DMS153 (cell line): ENCODE measurements at regions not wholly inside any gene's neighbourhood (a gene's known extent, or its start where the extent isn't known, plus 50 kb on each side); places are given as distances from the start of the nearest gene placed in this dataset.

Source experiments
- DNase-seq: peaks from one replicate; lab custom pipeline; 2025; lab: John Stamatoyannopoulos, UW

- peak; percentile 55 for DNase-seq
Measured at GRCh38 chr13:107864543-107865317, 350.6 kb downstream of the LIG4 start.

DNA sequence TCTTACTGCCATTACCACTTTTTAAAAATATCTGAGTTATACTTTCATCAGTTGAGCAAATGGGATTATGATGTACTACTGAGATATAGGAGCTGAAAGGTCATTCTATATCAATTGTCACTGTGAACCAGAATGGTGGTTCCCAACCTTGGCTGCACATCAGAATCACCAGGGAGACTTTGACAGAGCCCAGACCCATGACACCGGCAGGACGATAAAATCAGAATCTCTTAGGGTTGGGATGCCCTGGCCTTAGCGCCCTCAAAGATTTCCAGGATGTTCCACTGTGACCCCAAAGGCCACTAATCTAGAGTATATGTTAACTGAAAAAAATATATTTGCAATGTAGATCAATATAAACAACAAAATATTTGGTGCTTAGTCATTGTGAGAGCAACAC, 355.1 kb downstream of the LIG4 start:
- DNase-seq, result no peak

DNA sequence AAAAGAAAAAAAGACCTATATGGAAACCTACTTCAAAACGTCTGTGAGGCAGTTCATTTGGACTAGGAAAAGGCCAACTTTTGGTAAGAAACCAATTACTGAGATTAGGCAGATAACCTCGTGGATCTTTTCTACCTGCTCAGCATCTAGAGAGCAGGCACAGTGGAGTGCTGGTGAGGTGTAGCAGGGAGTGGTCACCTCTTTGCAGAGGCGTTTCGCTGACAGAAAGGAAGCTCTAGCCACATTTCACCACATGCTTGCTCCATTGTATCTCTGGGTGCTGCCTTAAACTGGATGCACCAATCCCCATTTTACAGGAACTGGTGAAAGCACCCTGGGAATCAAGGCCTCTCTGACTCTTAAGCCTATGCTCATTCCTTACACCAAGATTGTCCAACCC, 360.5 kb downstream of the LIG4 start:
- DNase-seq, result no peak

GRCh38 chr13:107852072-107852471, 363.3 kb downstream of the LIG4 start:
- no peak for DNase-seq

DNA sequence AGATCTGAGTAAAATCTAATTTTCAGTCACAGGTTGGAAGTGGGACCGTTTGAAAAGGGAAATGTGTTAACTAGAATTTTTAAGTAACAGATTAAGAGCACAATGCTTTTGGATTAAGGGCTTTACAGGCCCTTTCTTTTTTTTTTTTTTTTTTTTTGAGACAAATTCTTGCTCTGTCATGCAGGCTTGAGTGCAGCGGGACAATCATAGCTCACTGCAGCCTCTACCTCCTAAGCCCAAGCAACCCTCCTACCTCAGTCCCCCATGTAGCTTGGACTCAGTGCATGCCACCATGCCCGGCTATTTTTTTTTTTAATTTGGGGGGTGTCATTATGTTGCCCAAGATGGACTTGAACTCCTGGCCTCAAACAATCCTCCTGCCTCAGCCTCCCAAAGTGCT, 363.7 kb downstream of the LIG4 start:
- no peak for DNase-seq

- no peak for DNase-seq
Measured at GRCh38 chr13:107847406-107847805, 367.9 kb downstream of the LIG4 start.

DNA sequence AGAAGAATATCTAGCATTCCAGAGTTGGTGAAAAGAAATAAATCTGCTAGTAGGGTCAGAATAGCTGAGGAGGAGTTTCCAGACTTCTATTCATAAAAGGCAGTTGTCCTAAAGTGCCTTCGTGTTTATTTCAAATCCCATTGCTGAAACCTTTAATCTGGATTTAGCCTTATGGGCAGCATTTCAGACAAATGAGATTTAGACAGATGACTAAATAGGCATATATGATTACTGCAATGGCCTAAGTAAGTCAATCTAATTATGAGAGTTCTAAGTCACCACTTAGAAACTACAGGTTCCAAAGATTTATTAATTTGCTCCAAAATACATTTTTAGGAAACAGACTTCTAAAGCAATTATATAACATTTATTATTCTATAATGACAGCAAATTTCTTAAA, 368.7 kb downstream of the LIG4 start:
- DNase-seq, result no peak

DNA sequence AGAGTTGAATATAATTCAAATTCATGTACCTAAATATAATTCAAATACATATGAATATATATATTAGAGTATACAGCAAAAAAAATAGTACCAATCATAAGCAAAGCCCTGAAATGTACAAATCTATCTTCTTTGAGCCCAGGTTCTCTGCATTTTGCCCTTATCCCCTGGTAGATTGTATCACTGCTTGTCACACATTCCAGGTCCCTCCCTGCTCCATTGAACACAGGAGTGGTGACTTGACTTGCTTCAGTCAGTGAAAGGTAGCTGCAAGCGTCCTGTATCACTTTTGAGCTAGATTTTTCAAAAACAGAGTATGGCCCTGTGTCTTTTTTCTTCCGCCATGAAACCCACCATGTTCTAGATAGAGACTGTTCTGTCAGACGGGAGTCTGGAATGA, 369.4 kb downstream of the LIG4 start:
- no peak for DNase-seq

- no peak for DNase-seq
Measured at GRCh38 chr13:107843681-107844080, 371.7 kb downstream of the LIG4 start.

- DNase-seq, result no peak
Measured at GRCh38 chr13:107843281-107843680, 372.1 kb downstream of the LIG4 start.

GRCh38 chr13:107842562-107843180, 372.7 kb downstream of the LIG4 start:
- no peak for DNase-seq

DNA sequence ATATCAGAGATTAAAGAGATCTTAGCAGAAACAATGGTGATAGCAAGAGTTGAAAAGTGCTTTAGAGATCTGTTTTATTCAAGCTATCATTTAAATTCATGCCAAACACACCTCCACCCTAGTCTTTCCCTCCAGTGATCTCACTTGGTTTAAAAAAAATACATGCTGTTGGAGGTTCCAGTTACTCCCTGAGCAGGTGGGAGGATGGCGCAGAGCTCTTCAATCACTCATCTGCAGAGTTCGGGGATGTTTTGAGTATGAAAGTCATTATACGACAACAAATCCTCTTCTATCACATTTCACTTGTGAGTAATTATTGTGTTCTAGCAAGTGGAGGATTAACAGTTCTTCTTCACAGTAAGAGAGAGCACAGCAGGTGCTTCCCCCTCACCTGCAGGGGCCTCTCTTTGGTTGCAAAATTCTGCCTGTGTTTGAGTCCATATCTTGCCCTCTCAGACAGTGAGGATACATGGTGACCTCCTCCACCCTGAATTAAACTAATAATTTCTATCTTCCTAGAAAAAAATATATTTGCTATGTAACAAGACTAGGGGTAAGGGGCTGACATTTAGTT, 376.7 kb downstream of the LIG4 start:
- DNase-seq, result peak; percentile 16

DNA sequence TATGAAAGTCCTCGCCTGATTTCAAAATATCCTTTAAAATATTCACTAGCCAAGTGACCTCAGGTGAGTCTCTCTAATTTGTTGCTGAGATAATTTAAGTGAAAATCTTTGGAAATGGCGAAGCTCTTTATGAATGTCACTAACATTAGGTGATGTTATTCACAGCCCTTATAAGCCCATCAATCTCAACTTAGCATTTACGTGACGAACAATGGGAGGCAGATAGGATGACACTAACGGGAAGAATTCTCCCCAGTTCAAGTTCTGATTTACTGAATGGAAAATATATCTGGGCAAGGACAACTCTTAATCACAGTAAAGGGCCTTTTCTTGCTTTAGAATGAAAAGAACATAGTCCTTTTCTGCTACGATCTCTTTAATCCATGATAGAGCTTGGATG, 378.7 kb downstream of the LIG4 start:
- no peak for DNase-seq

- DNase-seq, result no peak
Measured at GRCh38 chr13:107835339-107836018, 379.9 kb downstream of the LIG4 start.

DNA sequence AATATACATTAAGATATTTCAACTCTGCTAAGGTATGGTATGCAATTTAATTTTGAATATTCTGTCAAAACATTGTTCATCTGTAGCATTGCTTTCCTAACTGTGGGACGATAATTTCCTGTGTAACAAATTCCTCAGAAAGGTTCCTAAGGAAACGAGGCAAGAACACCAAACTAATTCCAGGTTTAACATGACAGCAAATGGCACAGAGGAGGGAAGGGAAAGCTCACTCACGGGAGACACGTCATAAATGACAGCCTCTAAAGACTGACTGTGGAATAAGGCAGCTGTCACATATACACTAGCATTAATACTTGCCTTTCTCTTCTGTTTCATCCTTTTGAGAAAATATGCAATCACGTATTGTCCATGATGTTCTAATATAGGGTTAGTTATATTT, 380.6 kb downstream of the LIG4 start:
- no peak for DNase-seq

DNA sequence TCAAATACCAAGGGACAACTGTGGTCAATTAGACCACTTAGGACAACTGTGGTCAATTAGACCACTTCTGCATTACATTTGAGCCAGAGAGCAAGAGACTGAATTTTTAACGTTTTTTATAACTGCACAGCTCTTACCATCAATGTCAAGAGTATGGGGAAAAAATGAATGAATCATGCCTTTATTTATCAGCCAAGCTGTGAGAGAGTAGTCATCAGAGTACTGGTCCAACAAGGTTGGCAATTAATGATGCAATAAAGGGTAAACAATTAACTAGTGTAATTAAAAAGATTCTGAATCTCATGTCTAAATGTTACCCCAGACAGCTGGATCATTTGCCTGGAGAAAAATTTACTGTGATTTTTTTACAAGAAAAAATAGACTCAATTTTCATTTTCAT, 381.1 kb downstream of the LIG4 start:
- no peak for DNase-seq

GRCh38 chr13:107832500-107833100, 382.7 kb downstream of the LIG4 start:
- DNase-seq, result no peak

DNA sequence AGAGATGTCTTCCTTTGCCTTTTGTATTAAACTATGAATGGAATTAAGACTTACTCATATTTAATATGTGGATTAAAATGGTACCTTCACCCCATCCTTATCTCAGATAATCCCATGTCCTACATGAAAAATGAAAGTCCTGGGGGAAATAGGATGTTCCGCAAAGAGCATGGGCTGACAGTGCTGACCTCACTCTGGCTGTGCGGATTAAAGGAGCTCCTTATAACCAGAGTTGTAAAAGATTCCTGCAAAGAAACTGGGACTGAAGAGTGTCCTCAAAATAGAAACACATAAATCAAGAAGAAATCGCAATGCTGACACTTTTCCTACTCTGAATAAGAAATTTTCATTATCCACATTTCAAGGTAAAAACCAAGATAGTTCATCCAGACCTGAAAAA, 384.5 kb downstream of the LIG4 start:
- no peak for DNase-seq

GRCh38 chr13:107827840-107828549, 387.3 kb downstream of the LIG4 start:
- no peak for DNase-seq

DNA sequence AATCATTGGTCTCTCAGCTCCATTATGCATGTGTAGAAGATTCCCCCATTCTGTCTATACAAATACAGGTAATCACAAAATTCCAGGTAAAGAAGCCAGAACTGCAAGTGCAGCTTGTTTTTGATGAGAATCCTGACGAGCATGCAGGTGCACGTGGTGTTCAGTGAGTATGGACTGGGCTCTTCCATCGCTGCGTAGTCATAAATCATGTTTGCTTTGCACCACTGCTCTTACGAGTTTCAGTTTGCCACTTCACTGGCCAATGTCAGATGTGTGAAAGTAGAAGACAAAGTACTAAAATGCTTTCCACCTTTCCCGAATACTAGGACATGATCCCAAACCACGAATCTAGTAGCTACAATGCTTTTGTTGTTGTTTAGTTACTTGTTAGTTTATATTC, 390.7 kb downstream of the LIG4 start:
- DNase-seq, result peak; percentile 48

DNA sequence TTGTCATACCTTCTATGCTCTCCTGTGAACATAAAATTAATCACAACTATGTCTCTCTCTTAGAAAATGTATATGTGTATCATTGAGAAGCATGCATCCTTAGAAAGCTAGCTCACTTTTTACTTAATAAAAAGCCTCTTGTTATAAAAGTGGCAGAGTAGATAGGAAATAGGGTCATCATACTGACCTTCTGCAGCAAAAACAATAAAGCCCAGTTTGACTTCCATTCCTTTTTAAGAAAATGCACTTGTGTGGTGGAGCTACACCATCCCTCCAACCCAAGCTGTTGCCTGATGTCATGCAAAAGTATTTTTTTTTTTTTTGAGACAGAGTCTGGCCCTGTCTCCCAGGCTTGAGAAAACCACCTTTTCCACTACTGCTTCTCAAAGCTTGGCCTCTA, 393.3 kb downstream of the LIG4 start:
- no peak for DNase-seq

- DNase-seq, result no peak
Measured at GRCh38 chr13:107821492-107821891, 393.8 kb downstream of the LIG4 start.
